ENCODE measurements at regions not wholly inside any gene's neighbourhood (a gene's known extent, or its start where the extent isn't known, plus 50 kb on each side); places are given as distances from the start of the nearest gene placed in this dataset.

DNA sequence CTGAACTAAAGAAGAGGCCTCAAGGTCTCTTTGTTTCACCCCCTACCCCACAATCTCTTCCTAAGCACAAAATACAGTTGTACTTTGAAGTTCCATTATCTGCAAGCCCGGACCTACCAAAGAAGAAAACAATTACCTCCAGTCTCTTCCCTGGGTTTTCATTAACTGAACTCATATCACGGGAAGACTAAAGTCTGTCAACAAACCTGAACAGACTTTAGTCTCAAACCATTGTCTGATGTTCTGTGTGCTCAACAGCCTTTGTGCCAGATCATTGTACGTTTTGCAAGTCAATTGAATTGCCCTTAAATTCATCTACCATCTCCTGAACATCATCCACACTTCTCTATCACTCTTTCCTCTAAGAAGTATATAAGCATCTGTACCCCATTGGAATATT, 1021.9 kb upstream of the CDH2 start:
- TF ChIP-seq, protein P1, sequence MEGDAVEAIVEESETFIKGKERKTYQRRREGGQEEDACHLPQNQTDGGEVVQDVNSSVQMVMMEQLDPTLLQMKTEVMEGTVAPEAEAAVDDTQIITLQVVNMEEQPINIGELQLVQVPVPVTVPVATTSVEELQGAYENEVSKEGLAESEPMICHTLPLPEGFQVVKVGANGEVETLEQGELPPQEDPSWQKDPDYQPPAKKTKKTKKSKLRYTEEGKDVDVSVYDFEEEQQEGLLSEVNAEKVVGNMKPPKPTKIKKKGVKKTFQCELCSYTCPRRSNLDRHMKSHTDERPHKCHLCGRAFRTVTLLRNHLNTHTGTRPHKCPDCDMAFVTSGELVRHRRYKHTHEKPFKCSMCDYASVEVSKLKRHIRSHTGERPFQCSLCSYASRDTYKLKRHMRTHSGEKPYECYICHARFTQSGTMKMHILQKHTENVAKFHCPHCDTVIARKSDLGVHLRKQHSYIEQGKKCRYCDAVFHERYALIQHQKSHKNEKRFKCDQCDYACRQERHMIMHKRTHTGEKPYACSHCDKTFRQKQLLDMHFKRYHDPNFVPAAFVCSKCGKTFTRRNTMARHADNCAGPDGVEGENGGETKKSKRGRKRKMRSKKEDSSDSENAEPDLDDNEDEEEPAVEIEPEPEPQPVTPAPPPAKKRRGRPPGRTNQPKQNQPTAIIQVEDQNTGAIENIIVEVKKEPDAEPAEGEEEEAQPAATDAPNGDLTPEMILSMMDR (IDR thresholded peaks at IDR 0.05) = no peak
- TF ChIP-seq POLR2A (IDR thresholded peaks at IDR 0.05) = no peak

Measured in heart left ventricle (tissue), 13 donors.